Effector CD8-positive, alpha-beta T cell (primary cell): ENCODE measurements at regions not wholly inside any gene's neighbourhood (a gene's known extent, or its start where the extent isn't known, plus 50 kb on each side); places are given as distances from the start of the nearest gene placed in this dataset.

Experiments used
- DNase-seq: peaks from one replicate; lab custom pipeline; 2025; lab: John Stamatoyannopoulos, UW

DNA sequence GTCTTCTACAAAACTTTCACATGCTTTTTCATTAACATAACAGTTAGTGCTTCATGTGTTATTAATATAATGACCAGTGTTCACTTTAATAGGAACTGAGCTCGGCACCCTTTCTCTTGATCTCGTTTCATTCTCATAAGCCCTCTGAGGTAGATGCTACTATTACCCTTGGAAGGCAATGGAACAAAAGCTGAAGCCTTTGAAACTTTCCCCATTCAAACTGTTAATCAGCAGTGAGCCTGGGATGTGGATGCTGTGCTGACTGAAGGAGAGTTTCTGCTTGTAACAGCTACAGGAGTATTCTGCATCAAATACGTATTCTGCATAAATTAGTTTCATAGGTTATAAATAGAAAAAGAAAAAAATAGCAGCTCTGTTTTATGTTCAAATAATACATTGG is 904.0 kb upstream of the CDH2 start:
- DNase-seq: no peak

- no peak for DNase-seq
These were observed 901.3 kb upstream of the CDH2 start for GRCh38 chr18:29078273-29078672.

GRCh38 chr18:29077344-29077743 is 900.4 kb upstream of the CDH2 start:
- no peak for DNase-seq

DNA sequence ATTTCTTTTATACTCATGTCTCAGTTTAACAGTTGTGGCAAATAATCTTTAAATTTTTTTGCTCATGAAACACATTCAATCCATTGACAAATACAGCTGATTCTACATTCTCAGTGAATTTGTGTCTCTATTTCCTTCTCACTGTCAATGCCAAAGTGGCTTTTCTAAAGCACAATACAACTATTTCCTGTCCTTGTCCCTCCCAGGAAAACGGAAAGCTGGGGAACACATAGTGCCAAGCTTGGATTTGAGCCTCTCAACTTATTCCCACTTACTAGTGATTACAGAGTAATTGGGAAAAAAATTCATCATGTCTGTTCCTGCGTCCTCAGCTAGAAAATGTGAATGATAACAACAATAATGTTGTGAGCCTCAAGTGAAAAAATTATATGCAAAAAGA is 899.7 kb upstream of the CDH2 start:
- DNase-seq: no peak

DNA sequence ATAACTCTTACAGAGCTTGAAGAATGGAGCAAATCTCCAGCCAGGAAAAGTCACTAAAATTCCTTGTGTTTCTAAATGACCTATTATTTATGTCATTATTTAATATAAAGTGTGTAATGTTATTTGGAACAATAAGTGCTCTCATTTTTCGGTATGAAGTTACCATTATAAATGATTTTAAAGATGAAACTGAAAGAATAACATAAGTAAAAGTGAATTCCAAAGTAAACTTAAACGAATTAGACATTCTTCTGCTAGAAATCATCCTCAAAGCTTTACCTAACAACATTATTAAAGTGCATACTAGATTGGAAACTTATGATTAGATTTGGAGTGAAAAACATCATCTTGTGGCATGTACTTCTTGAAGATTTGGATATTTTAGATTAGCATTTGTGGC is 897.2 kb upstream of the CDH2 start:
- DNase-seq: no peak

- no peak for DNase-seq
These were observed 894.9 kb upstream of the CDH2 start for GRCh38 chr18:29071869-29072268.

DNA sequence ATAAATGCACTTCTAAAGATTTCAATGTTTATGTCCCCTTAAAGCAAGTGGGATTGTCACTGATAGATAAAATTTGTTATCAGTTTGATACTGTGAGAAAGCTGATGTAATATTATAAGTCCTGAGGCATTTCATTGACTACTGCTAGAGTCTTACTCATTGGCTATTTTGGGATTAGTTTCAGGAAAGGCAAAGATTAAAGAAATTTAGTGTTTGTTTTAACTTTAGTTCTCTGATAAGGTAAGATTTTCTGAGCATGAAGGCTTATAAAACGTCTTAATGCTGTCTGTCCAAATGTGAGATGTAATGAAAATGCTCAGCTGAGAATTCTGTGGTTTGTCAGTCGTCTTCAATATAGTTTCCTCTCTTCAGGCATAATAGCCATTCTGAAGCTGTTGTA is 886.4 kb upstream of the CDH2 start:
- DNase-seq: no peak

DNA sequence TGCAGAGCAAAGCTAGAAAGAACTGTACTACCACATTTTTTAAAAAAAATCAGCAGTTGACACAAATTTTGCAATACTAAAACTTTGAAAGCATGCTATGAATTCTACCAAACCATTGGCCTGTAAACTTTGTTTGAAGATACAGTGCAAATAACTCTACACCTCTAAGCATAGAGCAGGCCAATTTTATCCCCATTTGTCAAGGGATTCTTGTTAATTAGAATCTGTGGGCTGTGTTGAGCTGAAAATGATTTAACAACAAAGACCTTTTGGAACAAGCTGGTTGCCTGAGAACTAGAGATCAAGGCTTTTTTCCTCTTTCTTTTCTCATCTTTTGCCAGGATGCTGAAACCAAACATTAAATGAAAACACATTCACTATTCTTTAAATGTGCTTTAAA is 886.0 kb upstream of the CDH2 start:
- DNase-seq: no peak

GRCh38 chr18:29060349-29060748 is 883.4 kb upstream of the CDH2 start:
- DNase-seq: no peak

DNA sequence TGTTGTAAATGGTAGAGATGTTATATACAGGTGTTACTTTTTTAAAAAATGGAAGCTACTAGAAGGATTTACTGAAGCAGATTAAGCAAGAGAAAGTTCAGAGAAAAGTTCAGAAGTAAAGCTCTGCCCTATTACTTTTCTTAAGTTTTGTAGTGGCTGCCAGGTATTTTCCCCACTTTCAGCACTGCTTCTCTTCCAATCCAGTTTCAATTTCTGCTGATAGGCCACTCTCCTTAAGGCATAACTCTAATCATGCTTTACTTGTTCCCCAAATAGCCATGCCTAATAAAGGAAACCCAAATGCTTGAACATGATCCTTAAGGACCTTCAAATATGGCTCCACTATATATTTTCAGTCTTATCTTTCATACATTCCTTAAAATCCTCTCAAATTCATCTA is 880.8 kb upstream of the CDH2 start:
- DNase-seq: no peak

DNA sequence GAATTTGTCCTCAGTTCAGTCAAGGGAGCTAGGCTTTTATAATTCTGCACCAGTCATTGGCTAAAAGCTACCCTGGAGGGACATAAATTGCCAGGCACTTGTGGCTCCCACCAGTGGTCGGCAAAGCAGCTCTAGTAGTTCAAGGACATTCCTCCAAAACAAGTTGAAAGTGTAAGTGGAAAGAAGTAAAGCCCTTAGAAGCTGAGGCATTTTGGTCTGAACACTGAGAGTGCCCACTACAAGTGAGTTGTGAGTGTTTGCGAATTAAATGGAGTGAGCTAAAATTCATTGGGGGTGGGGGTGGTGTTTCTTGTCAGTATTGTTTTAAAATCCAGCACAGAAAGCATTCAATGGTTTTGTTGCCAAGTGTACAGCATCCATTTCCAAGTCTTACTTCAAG is 879.9 kb upstream of the CDH2 start:
- DNase-seq: no peak

DNA sequence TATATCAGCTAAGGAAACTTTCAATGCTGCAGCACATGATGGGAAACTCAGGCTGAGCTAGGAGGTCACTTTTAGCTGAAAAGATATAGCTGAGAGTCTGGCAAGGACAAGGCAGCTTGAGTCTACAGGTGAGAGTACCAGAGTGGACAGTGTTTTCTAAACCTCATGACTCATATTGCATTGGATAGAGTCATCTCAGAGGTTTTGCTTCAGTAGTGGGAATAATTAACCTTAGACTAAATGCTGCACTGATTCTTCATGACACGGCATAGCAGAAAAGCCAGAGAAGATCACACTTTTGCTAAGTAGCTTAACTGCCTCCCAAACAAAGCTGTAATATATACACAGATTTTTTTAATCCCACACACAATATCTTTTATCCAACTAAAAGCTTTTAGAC is 865.0 kb upstream of the CDH2 start:
- DNase-seq: no peak

GRCh38 chr18:29034113-29034856 is 857.4 kb upstream of the CDH2 start:
- no peak for DNase-seq

GRCh38 chr18:29028560-29028959 is 851.6 kb upstream of the CDH2 start:
- no peak for DNase-seq

DNA sequence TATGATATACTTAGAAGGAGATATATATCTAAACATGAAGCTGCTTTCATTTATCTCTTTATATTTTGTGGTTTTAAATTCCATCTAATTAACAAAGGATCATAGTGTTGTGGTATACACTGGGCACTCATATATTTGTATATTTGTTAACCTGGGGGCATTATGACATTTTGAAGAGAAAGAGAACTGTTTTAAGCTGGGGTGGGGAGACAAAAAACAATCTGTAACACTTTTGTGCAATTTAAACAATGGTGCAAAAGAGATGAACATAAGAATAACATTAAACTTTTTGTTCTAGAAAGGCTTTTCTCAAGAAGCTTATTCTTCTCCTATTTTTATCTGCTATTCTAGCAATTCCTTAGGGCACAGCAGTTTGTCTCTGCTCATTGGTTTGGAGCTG is 842.0 kb upstream of the CDH2 start:
- DNase-seq: no peak

GRCh38 chr18:29012883-29013465 is 836.0 kb upstream of the CDH2 start:
- no peak for DNase-seq

- no peak for DNase-seq
These were observed 835.4 kb upstream of the CDH2 start for GRCh38 chr18:29012364-29012763.

GRCh38 chr18:29009250-29009803 is 832.4 kb upstream of the CDH2 start:
- DNase-seq: no peak

GRCh38 chr18:29008809-29009208 is 831.9 kb upstream of the CDH2 start:
- DNase-seq: no peak

DNA sequence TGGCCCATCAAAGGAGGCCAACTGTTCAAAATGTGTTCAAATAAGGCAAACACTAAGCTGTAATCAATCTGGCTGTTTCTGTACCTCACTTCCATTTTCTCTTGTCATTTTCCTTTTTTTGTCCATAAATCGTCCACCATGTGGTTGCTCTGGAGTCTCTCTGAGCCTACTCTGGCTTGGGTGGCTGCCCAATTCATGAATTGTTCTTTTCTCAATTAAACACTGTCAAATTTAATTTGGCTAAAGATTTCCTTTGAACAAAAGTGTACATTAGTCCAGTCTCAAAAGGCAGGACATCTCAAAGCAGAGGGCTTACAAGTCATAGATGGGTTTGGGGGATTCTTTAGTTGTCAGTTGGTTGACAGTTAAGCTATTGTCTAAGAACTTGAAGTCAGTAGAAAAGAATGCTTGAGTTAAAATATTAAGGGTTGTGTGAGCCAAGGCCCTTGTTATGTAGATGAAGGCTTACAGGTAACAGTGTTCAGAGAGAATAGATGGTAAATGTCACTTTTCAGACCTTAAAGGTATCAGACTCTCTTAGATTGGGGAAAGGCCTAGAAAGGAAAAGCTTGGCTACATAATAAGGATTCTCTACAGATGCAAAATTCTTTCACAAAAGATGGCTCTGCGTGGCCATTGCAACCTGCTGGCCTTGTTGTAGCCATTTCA is 831.2 kb upstream of the CDH2 start:
- no peak for DNase-seq

- no peak for DNase-seq
These were observed 828.0 kb upstream of the CDH2 start for GRCh38 chr18:29004921-29005320.

DNA sequence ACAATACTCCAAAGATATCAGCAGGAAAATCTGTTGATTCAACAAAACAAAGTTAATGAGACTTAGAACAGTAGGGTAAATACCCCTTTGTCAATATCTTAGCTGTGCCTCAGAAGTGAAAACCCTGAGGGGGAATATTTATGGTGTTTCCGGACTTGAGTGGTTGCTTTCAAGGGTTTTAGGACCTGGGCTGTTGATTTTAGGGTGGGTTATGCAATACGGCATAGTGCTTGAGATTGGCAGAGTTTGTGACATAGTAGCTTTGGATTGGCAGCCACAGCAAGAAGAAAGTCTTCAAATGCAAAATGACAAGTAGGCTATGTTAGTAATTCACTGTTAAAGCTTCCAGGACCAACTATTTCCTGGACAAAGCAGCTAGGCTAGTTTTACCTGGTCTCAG is 826.3 kb upstream of the CDH2 start:
- no peak for DNase-seq

DNA sequence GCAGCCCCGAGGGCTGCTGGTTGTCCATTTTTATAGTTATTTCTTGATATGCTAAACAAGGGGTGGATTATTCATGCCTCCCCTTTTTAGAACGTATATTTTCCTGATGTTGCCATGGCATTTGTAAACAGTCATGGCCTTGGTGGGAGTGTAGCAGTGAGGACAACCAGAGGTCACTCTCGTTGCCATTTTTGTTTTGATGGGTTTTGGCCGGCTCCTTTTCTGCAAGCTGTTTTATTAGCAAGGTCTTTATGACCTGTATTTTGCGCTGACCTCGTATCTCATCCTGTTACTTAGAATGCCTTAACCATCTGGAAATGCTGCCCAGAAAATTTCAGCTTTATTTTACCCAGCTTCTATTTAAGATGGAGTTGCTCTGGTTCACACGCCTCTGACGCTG is 825.8 kb upstream of the CDH2 start:
- DNase-seq: no peak
